K562 (cell line): ENCODE measurements at regions not wholly inside any gene's neighbourhood (a gene's known extent, or its start where the extent isn't known, plus 50 kb on each side); places are given as distances from the start of the nearest gene placed in this dataset.

Experiments
- ATAC-seq: fragments of 200-7000 bp; cut with Tn5 transposase; 3 replicates; pipeline ENCODE4 v1.9.1; 2020; ENCODE audit warnings: moderate library complexity
- BruUV-seq: library from RNA; stranded (reverse); fragments of 400-500 nt; replicated peaks from 2 replicates; lab custom pipeline; 2021; lab: Mats Ljungman, UMichigan
- CTCF ChIA-PET: fragments of 300-600 bp; formaldehyde crosslinking; extraction: SDS; loops from one replicate; lab custom pipeline; 2021; ENCODE audit warnings: low intra/inter-chr PET ratio; lab: Yijun Ruan, JAX
- POLR2A ChIA-PET: fragments of 300-600, 350-650 bp; sonication (Branson Sonifier 250); formaldehyde crosslinking; extraction: SDS; loops from one replicate; lab custom pipeline; 2021; ENCODE audit warnings: antibody characterized with exemption, inconsistent platforms; lab: Yijun Ruan, JAX
- DNase-seq, 4 experiments: peaks; one replicate each; pipeline versions ENCODE4 v3.0.0 to v3.0.0-alpha.2; 2011 to 2018; ENCODE audit warnings: low spot score in 3 of 4, mixed read lengths in 3 of 4; ENCODE audit errors: extremely low read depth in 1 of 4
- FAIRE-seq: peaks from 2 replicates; lab custom pipeline; 2011; peaks lifted over from hg19 to GRCh38; lab: Jason Lieb, UNC
- H2AFZ ChIP-seq: 2 replicates; pipeline ENCODE4 v1.6.0; 2011; ENCODE audit warnings: low read depth, low read length, control low read depth, inconsistent platforms
- H3K27ac ChIP-seq: fragments of 200-600 bp; 3 replicates; pipeline ENCODE4 v1.8.0; 2011; ENCODE audit warnings: low read depth, mild to moderate bottlenecking, control low read depth, inconsistent platforms, low read length, moderate library complexity, mixed read lengths; ENCODE audit errors: extremely low read depth
- H3K27me3 ChIP-seq, 2 experiments: fragments of 300-600 bp in 1 of 2; 2 replicates in 1 of 2; 3 replicates in 1 of 2; pipeline versions ENCODE4 v1.6.0 to v1.8.0; 2011; ENCODE audit warnings: inconsistent platforms in 2 of 2, low read length in 2 of 2, mild to moderate bottlenecking in 1 of 2, mixed read lengths in 1 of 2, moderate library complexity in 1 of 2; ENCODE audit not compliant: control insufficient read depth in 2 of 2, insufficient read depth in 2 of 2
- H3K36me3 ChIP-seq: fragments of 300-600 bp; 3 replicates; pipeline ENCODE4 v1.8.0; 2011; ENCODE audit warnings: mild to moderate bottlenecking, low read length, inconsistent platforms; ENCODE audit not compliant: control insufficient read depth, insufficient read depth
- H3K4me1 ChIP-seq, 2 experiments: fragments of 200-600 bp in 1 of 2; replicated peaks in 1 of 2; 2 replicates in 1 of 2; 3 replicates in 1 of 2; pipeline versions ENCODE4 v1.5.1 to v1.8.0; 2011; ENCODE audit warnings: inconsistent platforms in 2 of 2, low read length in 2 of 2, mild to moderate bottlenecking in 1 of 2, mixed read lengths in 1 of 2, moderate library complexity in 1 of 2; ENCODE audit not compliant: control insufficient read depth in 2 of 2, insufficient read depth in 2 of 2
- H3K4me2 ChIP-seq: 2 replicates; pipeline ENCODE4 v1.6.1; 2011; ENCODE audit warnings: low read length, control low read depth, inconsistent platforms, mixed read lengths; ENCODE audit not compliant: insufficient read depth
- H3K4me3 ChIP-seq: fragments of 200-600 bp; sonication (generic), shearing (Covaris generic); 2 replicates; pipeline ENCODE4 v1.5.1; 2016; ENCODE audit warnings: control low read depth, inconsistent platforms
- H3K79me2 ChIP-seq: fragments of 200-600 bp; 3 replicates; pipeline ENCODE4 v1.8.0; 2011; ENCODE audit warnings: low read length, inconsistent platforms; ENCODE audit not compliant: control insufficient read depth, insufficient read depth
- H3K9ac ChIP-seq, 2 experiments: 2 replicates each; pipeline versions ENCODE4 v1.6.0 to v1.6.1; 2011; ENCODE audit warnings: low read depth in 2 of 2, low read length in 2 of 2, control low read depth in 1 of 2, inconsistent platforms in 1 of 2, mild to moderate bottlenecking in 1 of 2, mixed read lengths in 1 of 2; ENCODE audit not compliant: insufficient read depth in 1 of 2
- H3K9me1 ChIP-seq: one replicate; pipeline ENCODE4 v1.6.0; 2011; ENCODE audit warnings: inconsistent platforms, mild to moderate bottlenecking, low read length, moderate library complexity; ENCODE audit not compliant: control insufficient read depth, insufficient read depth
- H3K9me3 ChIP-seq: replicated peaks from 2 replicates; pipeline ENCODE4 v1.5.1; 2011; ENCODE audit warnings: low read depth, low read length, inconsistent platforms; ENCODE audit not compliant: control insufficient read depth, insufficient read depth
- H4K20me1 ChIP-seq: replicated peaks from 2 replicates; pipeline ENCODE4 v1.6.1; 2011; ENCODE audit warnings: low read length, inconsistent platforms, mixed read lengths; ENCODE audit not compliant: control insufficient read depth, insufficient read depth
- BCOR ChIP-seq: fragments of 450-650 bp; IDR thresholded peaks from 2 replicates; pipeline ENCODE4 v1.6.1; 2016
- CC2D1A ChIP-seq: fragments of 450-650 bp; IDR thresholded peaks from 2 replicates; pipeline ENCODE4 v1.6.1; 2017; ENCODE audit warnings: mild to moderate bottlenecking
- HDAC1 ChIP-seq, 2 experiments: fragments of 450-650 bp; IDR thresholded peaks; 2 replicates each; pipeline ENCODE4 v1.6.1; 2016 to 2017; ENCODE audit warnings: inconsistent platforms in 1 of 2, mild to moderate bottlenecking in 1 of 2, moderate library complexity in 1 of 2
- HIVEP1 ChIP-seq: fragments of 250-450 bp; sonication (Bioruptor Pico); IDR thresholded peaks from 2 replicates; pipeline ENCODE4 v1.4.0; 2020; ENCODE audit warnings: mild to moderate bottlenecking
- JUNB ChIP-seq: fragments of 450-650 bp; formaldehyde crosslinking; conservative IDR thresholded peaks from 2 replicates; pipeline ENCODE4 v1.4.0; 2020; ENCODE audit warnings: mild to moderate bottlenecking
- NEUROD1 ChIP-seq: fragments of 150-350 bp; IDR thresholded peaks from 2 replicates; pipeline ENCODE4 v1.6.1; 2014; ENCODE audit warnings: borderline replicate concordance, low read length, low read depth; ENCODE audit not compliant: partially characterized antibody
- POLR2A ChIP-seq: fragments of 450-650 bp; conservative IDR thresholded peaks from 2 replicates; pipeline ENCODE4 v1.6.1; 2016
- RBM17 ChIP-seq: fragments of 200-400 bp; formaldehyde crosslinking; IDR thresholded peaks from 2 replicates; pipeline ENCODE4 v1.6.1; 2017; ENCODE audit warnings: low read depth, mild to moderate bottlenecking, low read length, borderline replicate concordance
- SMAD2 ChIP-seq: fragments of 150-350 bp; IDR thresholded peaks from 2 replicates; pipeline ENCODE4 v1.6.1; 2014; ENCODE audit warnings: low read depth, mild to moderate bottlenecking, low read length
- ZNF384 ChIP-seq: IDR thresholded peaks from 2 replicates; pipeline ENCODE4 v1.6.1; 2012; ENCODE audit warnings: low read depth, low read length, improper control_type of control experiment
- ZNF583 ChIP-seq: fragments of 250-450 bp; sonication (Bioruptor Pico); IDR thresholded peaks from 2 replicates; pipeline ENCODE4 v1.4.0; 2020
- WGBS: fragments of 100-300 bp; shearing (Covaris generic); methylation state at CpG from one replicate; pipeline ENCODE4 v1.1.6; 2016; ENCODE audit warnings: low coverage, mixed read lengths; ENCODE audit not compliant: insufficient coverage; ENCODE audit errors: missing lambda C conversion rate; 5-methylcytosine and 5-hydroxymethylcytosine counted together
- in situ Hi-C: fragments of 300-500 bp; cut with MboI; formaldehyde crosslinking; loops from 4 replicates; pipeline ENCODE4 v1.15.0; 2018; ENCODE audit warnings: inconsistent platforms, mixed read lengths
- intact Hi-C: fragments of 100-400 bp; cut with micrococcal nuclease; formaldehyde crosslinking; loops from 2 replicates; pipeline ENCODE4 v1.14.2; 2022
- TF ChIP-seq, protein P1 (sequence below): fragments of 450-650 bp; formaldehyde crosslinking; IDR thresholded peaks from 2 replicates; pipeline ENCODE4 v1.4.0; 2022; ENCODE audit warnings: missing genetic modification characterization
- TF ChIP-seq, protein P2 (sequence below), 2 experiments: fragments of 150-350 bp in 1 of 2; IDR thresholded peaks; 2 replicates each; pipeline ENCODE4 v1.6.1; 2012 to 2016; ENCODE audit warnings: low read depth in 2 of 2, low read length in 2 of 2, mild to moderate bottlenecking in 1 of 2, moderate library complexity in 1 of 2
- TF ChIP-seq, protein P3 (sequence below): fragments of 200-800 bp; sonication (Bioruptor generic); IDR thresholded peaks from 2 replicates; pipeline ENCODE4 v1.6.1; 2017; ENCODE audit warnings: missing genetic modification characterization, missing compliant biosample characterization

DNA sequence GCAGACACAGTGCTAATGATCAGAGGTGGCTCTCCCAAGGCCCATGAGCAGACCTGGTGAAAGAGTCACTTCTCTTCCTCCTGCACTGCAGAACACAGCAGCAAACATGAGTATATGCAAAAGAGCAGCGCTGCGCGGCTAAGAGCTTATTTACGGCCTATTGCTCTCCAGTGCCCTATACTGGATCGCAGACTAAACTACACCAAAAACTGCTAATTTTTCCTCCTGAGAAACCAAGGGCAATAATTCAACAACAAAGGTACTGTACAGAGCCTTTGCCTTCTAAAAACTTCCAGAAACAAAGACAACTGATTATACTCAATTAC, 702.5 kb downstream of the ARAP2 start (continued):
- TF ChIP-seq, protein P1, sequence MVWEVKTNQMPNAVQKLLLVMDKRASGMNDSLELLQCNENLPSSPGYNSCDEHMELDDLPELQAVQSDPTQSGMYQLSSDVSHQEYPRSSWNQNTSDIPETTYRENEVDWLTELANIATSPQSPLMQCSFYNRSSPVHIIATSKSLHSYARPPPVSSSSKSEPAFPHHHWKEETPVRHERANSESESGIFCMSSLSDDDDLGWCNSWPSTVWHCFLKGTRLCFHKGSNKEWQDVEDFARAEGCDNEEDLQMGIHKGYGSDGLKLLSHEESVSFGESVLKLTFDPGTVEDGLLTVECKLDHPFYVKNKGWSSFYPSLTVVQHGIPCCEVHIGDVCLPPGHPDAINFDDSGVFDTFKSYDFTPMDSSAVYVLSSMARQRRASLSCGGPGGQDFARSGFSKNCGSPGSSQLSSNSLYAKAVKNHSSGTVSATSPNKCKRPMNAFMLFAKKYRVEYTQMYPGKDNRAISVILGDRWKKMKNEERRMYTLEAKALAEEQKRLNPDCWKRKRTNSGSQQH, result no peak
- no peak for TF ChIP-seq JUNB (CRISPR knock-in tag)
- TF ChIP-seq, protein P2, sequence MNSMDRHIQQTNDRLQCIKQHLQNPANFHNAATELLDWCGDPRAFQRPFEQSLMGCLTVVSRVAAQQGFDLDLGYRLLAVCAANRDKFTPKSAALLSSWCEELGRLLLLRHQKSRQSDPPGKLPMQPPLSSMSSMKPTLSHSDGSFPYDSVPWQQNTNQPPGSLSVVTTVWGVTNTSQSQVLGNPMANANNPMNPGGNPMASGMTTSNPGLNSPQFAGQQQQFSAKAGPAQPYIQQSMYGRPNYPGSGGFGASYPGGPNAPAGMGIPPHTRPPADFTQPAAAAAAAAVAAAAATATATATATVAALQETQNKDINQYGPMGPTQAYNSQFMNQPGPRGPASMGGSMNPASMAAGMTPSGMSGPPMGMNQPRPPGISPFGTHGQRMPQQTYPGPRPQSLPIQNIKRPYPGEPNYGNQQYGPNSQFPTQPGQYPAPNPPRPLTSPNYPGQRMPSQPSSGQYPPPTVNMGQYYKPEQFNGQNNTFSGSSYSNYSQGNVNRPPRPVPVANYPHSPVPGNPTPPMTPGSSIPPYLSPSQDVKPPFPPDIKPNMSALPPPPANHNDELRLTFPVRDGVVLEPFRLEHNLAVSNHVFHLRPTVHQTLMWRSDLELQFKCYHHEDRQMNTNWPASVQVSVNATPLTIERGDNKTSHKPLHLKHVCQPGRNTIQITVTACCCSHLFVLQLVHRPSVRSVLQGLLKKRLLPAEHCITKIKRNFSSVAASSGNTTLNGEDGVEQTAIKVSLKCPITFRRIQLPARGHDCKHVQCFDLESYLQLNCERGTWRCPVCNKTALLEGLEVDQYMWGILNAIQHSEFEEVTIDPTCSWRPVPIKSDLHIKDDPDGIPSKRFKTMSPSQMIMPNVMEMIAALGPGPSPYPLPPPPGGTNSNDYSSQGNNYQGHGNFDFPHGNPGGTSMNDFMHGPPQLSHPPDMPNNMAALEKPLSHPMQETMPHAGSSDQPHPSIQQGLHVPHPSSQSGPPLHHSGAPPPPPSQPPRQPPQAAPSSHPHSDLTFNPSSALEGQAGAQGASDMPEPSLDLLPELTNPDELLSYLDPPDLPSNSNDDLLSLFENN (IDR thresholded peaks at IDR 0.05; ENCODE audit: low read depth in 2 of 2, low read length in 2 of 2), result no peak
- TF ChIP-seq, all 486 proteins: peak for 1

DNA sequence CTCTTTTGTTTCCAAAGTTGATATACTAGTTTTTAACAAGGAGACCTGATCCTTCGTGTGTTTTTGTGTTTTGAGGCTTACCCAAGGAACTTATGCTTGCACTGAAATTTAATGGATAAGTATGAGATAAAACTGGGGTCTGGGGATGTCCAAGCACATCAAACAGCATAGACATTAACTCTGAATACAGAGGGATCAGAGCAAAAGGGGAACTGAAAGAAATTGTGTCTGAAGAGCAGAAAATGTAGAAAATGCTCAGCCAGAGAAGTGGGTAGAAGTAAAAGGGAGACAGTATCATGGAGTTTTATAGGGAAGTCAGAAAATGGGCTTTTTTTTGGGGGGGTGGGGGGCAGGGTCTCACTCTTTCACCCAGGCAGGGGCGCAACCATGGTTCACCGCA, 695.4 kb downstream of the ARAP2 start:
- ATAC-seq (no peak), FAIRE-seq (no peak), DNase-seq (no peak)
- H3K4me2 ChIP-seq, result no peak overlapping the region
- POLR2A ChIA-PET, result no interaction called here
- H3K9ac ChIP-seq, result no peak overlapping the region
- H3K79me2 ChIP-seq, result no peaks in the 10 kb centered on the region
- BruUV-seq, result no TSS peak
- in situ Hi-C loops, result no loop called here
- TF ChIP-seq BCOR (no peak), SMAD2 (no peak), CC2D1A (no peak), HIVEP1 (no peak), HDAC1 (IDR thresholded peaks at IDR 0.05) (no peak), ZNF583 (CRISPR knock-in tag) (no peak), ZNF384 (no peak), NEUROD1 (no peak), RBM17 (no peak), POLR2A (no peak)
- TF ChIP-seq, protein P3, sequence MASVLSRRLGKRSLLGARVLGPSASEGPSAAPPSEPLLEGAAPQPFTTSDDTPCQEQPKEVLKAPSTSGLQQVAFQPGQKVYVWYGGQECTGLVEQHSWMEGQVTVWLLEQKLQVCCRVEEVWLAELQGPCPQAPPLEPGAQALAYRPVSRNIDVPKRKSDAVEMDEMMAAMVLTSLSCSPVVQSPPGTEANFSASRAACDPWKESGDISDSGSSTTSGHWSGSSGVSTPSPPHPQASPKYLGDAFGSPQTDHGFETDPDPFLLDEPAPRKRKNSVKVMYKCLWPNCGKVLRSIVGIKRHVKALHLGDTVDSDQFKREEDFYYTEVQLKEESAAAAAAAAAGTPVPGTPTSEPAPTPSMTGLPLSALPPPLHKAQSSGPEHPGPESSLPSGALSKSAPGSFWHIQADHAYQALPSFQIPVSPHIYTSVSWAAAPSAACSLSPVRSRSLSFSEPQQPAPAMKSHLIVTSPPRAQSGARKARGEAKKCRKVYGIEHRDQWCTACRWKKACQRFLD (CRISPR knock-in tag), result no peak
- TF ChIP-seq, all 486 proteins: peak for 0
- intact Hi-C loops, result no loop called here
- no peaks in the 10 kb centered on the region for H4K20me1 ChIP-seq
- no peak overlapping the region for H3K4me3 ChIP-seq
- CTCF ChIA-PET, result no interaction called here
- no peaks in the 10 kb centered on the region for H3K27me3 ChIP-seq
- H3K9me3 ChIP-seq, result no peaks in the 10 kb centered on the region; the same call in 1 of the 2 replicates
- H3K36me3 ChIP-seq, result no peaks in the 10 kb centered on the region
- H3K9me1 ChIP-seq, result no peaks in the 10 kb centered on the region
- WGBS, result 0% methylated on average over 2 of the region's 3 CpGs
- H2AFZ ChIP-seq, result no peak overlapping the region
- H3K4me1 ChIP-seq, result no peaks in the 10 kb centered on the region
- H3K27ac ChIP-seq, result no peak overlapping the region
